Heart right ventricle (tissue), 16 donors: ENCODE measurements at regions not wholly inside any gene's neighbourhood (a gene's known extent, or its start where the extent isn't known, plus 50 kb on each side); places are given as distances from the start of the nearest gene placed in this dataset.
"Not testable (repeated sequence)": the region's sequence is repeated elsewhere in the genome, so short reads cannot be mapped to it uniquely, and the experiment has no call there.

Source experiments
- ATAC-seq, 8 donors: fragments of 200-7000 bp; cut with Tn5 transposase; one replicate each; pipeline ENCODE4 v1.9.1; 2020; ENCODE audit warnings: mild to moderate bottlenecking in 8 of 8, moderate library complexity in 8 of 8, moderate number of reproducible peaks in 1 of 8
- DNase-seq, 2 donors: peaks; one replicate each; pipeline ENCODE4 v3.0.0-alpha.2; 2020
- H3K27ac ChIP-seq, 10 donors: fragments of 200-600 bp; sonication (generic) in 2 of 10; one replicate each; pipeline versions ENCODE4 v1.5.0 to v1.8.0; 2020 to 2022; ENCODE audit warnings: mild to moderate bottlenecking in 3 of 10
- H3K27me3 ChIP-seq, 7 donors: fragments of 200-600 bp; one replicate each; pipeline ENCODE4 v1.8.0; 2021 to 2022; ENCODE audit warnings: mild to moderate bottlenecking in 2 of 7
- H3K36me3 ChIP-seq, 9 donors: fragments of 200-600 bp; sonication (generic) in 1 of 9; one replicate each; pipeline versions ENCODE4 v1.5.0 to v1.8.0; 2020 to 2022; ENCODE audit warnings: mild to moderate bottlenecking in 2 of 9
- H3K4me1 ChIP-seq, 9 donors: fragments of 200-600 bp; sonication (generic) in 1 of 9; one replicate each; pipeline versions ENCODE4 v1.5.0 to v1.8.0; 2020 to 2022; ENCODE audit warnings: mild to moderate bottlenecking in 4 of 9
- H3K4me3 ChIP-seq, 10 donors: fragments of 200-600 bp; sonication (generic) in 2 of 10; one replicate each; pipeline versions ENCODE4 v1.5.0 to v1.8.0; 2020 to 2022; ENCODE audit warnings: mild to moderate bottlenecking in 7 of 10, moderate library complexity in 2 of 10
- H3K9me3 ChIP-seq, 11 donors: fragments of 200-600 bp in 10 of 11; sonication (generic) in 2 of 11; one replicate each; pipeline versions ENCODE4 v1.5.0 to v1.8.0; 2013 to 2022; ENCODE audit warnings: mild to moderate bottlenecking in 2 of 11, control low read depth in 1 of 11, moderate library complexity in 1 of 11
- WGBS, 2 donors: extraction: QIAGEN DNeasy Blood & Tissue Kit; methylation state at CpG; one replicate each; pipeline ENCODE4 v1.1.7; 2013; ENCODE audit warnings: inconsistent platforms in 1 of 2; 5-methylcytosine and 5-hydroxymethylcytosine counted together
- intact Hi-C, 10 donors: fragments of 100-400 bp; cut with DNase I; formaldehyde crosslinking; loops; one replicate each; pipeline versions ENCODE4 v1.11.1 to v1.14.2; 2022
- TF ChIP-seq, protein P1 (sequence below), 9 donors: fragments of 200-600 bp; sonication (generic) in 2 of 9; IDR thresholded peaks; one replicate each; pipeline versions ENCODE4 v1.5.0 to v1.8.0; 2021 to 2022; ENCODE audit warnings: antibody characterized with exemption in 9 of 9, mild to moderate bottlenecking in 5 of 9, moderate library complexity in 1 of 9
- donor health status: Arrhythmogenic right ventricular cardiomyopathy.
- donor health status: ischemic (EF 13 %, LVEDD 7.1; RV severe dilation, severe dysfunction).
- donor health status: healthy with polysubstance abuse.
- donor health status: DM: no; HTN: yes; CAD: no.
- donor health status: DM: no; HTN: no; CAD: no.
- donor health status: ischemic (EF 25% LVEDD 6.9; RV normal size, moderate dysfunction).
- donor health status: ischemic (EF 25% LVEDD 5.7; RV mildly dilated, moderate dysfunction).
- donor health status: healthy.
- donor health status: DM: yes; HTN: yes; CAD: no.
- donor health status: Ischemic cardiomyopathy.
- donor health status: ischemic (EF 35%, LVEDD 5.7; RV mildly dilated, moderate dysfunction).
- donor health status: nonischemic (EF 11% LVEDD 7.7; RV severe dilation, severe dysfunction).
- donor health status: DM: yes; HTN: yes; CAD: no.
- donor health status: PGD.
- donor health status: ischemic (EF 29% LVEDD 5.4; RV normal size, mild dysfunction).
- donor health status: nonischemic (EF 23%, LVEDD 6.1; RV moderate dilation, normal function).

DNA sequence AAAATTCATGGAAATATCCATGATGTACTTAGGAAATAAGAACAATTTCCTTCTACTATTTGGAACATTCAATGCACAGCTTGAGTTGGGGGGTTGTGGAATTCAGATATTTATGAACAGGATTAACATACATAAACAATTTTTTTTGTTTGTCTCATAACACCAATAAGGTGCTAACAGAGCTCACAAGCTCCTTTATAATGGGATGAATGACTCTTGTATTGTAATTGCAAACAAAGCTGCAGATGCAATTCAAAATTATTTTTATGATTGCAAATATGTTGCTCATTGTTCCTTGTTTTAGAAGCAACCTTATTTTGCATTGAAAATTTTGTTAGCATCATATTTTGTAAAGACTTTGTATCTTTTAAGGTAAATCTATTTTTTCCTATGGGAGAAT, 265.7 kb downstream of the PCDH17 start:
- intact Hi-C loops = no loop called here
- H3K4me3 ChIP-seq = no peak overlapping the region
- H3K27me3 ChIP-seq = no peaks in the 10 kb centered on the region
- TF ChIP-seq, protein P1, sequence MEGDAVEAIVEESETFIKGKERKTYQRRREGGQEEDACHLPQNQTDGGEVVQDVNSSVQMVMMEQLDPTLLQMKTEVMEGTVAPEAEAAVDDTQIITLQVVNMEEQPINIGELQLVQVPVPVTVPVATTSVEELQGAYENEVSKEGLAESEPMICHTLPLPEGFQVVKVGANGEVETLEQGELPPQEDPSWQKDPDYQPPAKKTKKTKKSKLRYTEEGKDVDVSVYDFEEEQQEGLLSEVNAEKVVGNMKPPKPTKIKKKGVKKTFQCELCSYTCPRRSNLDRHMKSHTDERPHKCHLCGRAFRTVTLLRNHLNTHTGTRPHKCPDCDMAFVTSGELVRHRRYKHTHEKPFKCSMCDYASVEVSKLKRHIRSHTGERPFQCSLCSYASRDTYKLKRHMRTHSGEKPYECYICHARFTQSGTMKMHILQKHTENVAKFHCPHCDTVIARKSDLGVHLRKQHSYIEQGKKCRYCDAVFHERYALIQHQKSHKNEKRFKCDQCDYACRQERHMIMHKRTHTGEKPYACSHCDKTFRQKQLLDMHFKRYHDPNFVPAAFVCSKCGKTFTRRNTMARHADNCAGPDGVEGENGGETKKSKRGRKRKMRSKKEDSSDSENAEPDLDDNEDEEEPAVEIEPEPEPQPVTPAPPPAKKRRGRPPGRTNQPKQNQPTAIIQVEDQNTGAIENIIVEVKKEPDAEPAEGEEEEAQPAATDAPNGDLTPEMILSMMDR (IDR thresholded peaks at IDR 0.05) = no peak
- H3K4me1 ChIP-seq = no peaks in the 10 kb centered on the region
- H3K36me3 ChIP-seq = no peaks in the 10 kb centered on the region
- H3K27ac ChIP-seq = no peak overlapping the region
- no peak for DNase-seq
- no peaks in the 10 kb centered on the region for H3K9me3 ChIP-seq
- no peak for ATAC-seq

DNA sequence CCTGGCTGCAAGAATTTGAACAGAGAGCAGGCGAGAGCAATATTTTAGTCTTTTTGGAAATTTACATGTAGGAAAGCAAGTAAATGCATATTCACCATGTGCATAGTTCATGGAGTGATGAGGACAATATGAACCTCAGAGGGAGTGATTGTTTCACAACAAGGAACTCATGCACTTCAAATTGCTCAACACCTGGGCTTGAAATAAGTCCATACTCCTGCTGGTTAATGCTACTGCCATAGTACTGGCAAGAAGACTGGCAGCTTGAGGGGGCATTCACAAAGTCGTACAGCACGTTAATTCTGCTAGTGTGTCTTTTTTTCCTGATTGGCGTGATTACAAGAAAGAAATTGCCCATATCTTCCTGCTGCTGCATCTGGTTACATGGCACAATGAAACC, 267.6 kb downstream of the PCDH17 start:
- Histone ChIP-seq H3K27me3 (no peaks in the 10 kb centered on the region), H3K27ac (no peak overlapping the region), H3K36me3 (no peaks in the 10 kb centered on the region), H3K4me3 (no peak overlapping the region), H3K9me3 (peaks cover 0 to 15% (median 0%) of the 10 kb centered on the region in 11 donors), H3K4me1 (no peaks in the 10 kb centered on the region)
- TF ChIP-seq, protein P1 (IDR thresholded peaks at IDR 0.05) = no peak
- 87 to 94% methylated on average over 4 of the region's 4 CpGs for WGBS, 2 donors
- intact Hi-C loops = no loop called here
- ATAC-seq (no peak), DNase-seq (no peak)

DNA sequence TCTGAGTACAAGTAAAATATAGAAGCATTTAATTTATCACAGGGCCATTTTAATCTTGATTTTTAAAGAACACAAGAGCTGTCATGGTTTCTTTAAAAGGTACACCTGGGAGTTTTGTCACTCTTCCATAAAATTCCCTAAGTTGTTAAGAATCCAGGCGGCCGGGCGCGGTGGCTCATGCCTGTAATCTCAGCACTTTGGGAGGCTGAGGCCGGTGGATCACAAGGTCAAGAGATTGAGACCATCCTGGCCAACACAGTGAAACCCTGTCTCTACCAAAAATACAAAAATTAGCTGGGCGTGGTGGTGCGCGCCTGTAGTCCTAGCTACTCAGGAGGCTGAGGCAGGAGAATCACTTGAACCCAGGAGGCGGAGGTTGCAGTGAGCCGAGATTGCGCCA, 278.3 kb downstream of the PCDH17 start:
- H3K4me1 ChIP-seq, intact Hi-C loops, DNase-seq, H3K27ac ChIP-seq, H3K4me3 ChIP-seq, H3K27me3 ChIP-seq, ATAC-seq, H3K36me3 ChIP-seq: not testable (repeated sequence)
- H3K9me3 ChIP-seq = peaks cover 0 to 41% (median 0%) of the 10 kb centered on the region in 11 donors
- 95 to 96% methylated on average over 11 of the region's 11 CpGs for WGBS, 2 donors

DNA sequence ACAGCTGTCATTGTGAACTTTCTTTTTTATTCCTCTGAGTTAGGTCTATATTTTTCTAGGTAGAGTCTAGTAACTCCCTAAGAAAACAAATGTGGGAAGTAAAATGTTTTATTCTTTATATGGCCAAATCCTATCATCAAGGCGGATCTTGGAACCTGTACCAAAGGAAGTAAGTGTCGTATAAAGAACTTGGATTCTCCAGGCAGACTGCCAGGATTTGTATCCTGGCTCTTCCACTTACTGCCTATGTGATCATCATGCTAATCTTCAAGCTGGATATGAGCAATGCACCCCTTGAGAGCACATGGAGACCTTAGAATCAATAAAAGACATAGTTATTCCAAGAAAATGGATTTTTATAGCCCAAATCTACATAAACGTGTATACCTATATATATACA, 286.5 kb downstream of the PCDH17 start:
- no peak for DNase-seq
- no peaks in the 10 kb centered on the region for H3K4me1 ChIP-seq
- no peak for ATAC-seq
- intact Hi-C loops = no loop called here
- no peaks in the 10 kb centered on the region for H3K9me3 ChIP-seq
- H3K27ac ChIP-seq = no peak overlapping the region
- WGBS, 2 donors = 60 to 66% methylated on average over 3 of the region's 3 CpGs
- TF ChIP-seq, protein P1 (IDR thresholded peaks at IDR 0.05) = no peak
- no peaks in the 10 kb centered on the region for H3K36me3 ChIP-seq
- H3K4me3 ChIP-seq = no peak overlapping the region
- H3K27me3 ChIP-seq = no peaks in the 10 kb centered on the region

GRCh38 chr13:57918913-57919312, 287.4 kb downstream of the PCDH17 start:
- Histone ChIP-seq H3K27ac (no peak overlapping the region), H3K27me3 (no peaks in the 10 kb centered on the region), H3K4me3 (no peak overlapping the region), H3K36me3 (no peaks in the 10 kb centered on the region), H3K9me3 (no peaks in the 10 kb centered on the region), H3K4me1 (no peaks in the 10 kb centered on the region)
- ATAC-seq (no peak), DNase-seq (no peak)
- WGBS, 2 donors = 85 to 87% methylated on average over 2 of the region's 2 CpGs
- intact Hi-C loops = no loop called here
- TF ChIP-seq, protein P1 (IDR thresholded peaks at IDR 0.05) = no peak
